ENCODE measurements at regions not wholly inside any gene's neighbourhood (a gene's known extent, or its start where the extent isn't known, plus 50 kb on each side); places are given as distances from the start of the nearest gene placed in this dataset.

GRCh38 chr5:104361932-104362331 lies 799.3 kb upstream of the NUDT12 start:
- POLR2A ChIA-PET, result no interaction called here
- 75% methylated on average over 2 of the region's 5 CpGs for WGBS (ENCODE audit: insufficient coverage)
- Histone ChIP-seq H3K4me3 (ENCODE audit: control insufficient read depth in 1 of 2, extremely low read depth in 1 of 2, low read length in 1 of 2) (no peak overlapping the region), H3K4me1 (ENCODE audit: control insufficient read depth in 1 of 2, extremely low read depth in 1 of 2, insufficient read depth in 2 of 2, low read length in 2 of 2) (no peaks in the 10 kb centered on the region), H3K27ac (ENCODE audit: low read length) (no peak overlapping the region), H3K9me3 (no peaks in the 10 kb centered on the region), H3K36me3 (ENCODE audit: control insufficient read depth in 2 of 2, extremely low read depth in 1 of 2, insufficient read depth in 1 of 2, low read length in 1 of 2) (no peaks in the 10 kb centered on the region), H3K27me3 (replicated peaks in 1 of 2; ENCODE audit: control insufficient read depth in 2 of 2, extremely low read depth in 1 of 2, insufficient read depth in 2 of 2, low read length in 1 of 2) (no peaks in the 10 kb centered on the region)
- DNase-seq (no peak), ATAC-seq (replicated peaks in 1 of 4) (no peak)
- no peaks in the 10 kb centered on the region for H3K36me3 Mint-ChIP-seq
- H3K27me3 Mint-ChIP-seq, result no peaks in the 10 kb centered on the region
- no peak overlapping the region for H3K27ac Mint-ChIP-seq
- H3K4me3 Mint-ChIP-seq, result no peak overlapping the region
- no peaks in the 10 kb centered on the region for H3K4me1 Mint-ChIP-seq
- peaks cover 4 to 16% (median 6%) of the 10 kb centered on the region in 3 donors for H3K9me3 Mint-ChIP-seq
- CTCF ChIA-PET, result interaction anchor here in 1 of 2 donors (0.6 kb wide), 1 partner anchor 475 kb away, joined by 3 read pairs; no protein-coding TSS in a partner anchor

- ChIA-PET CTCF (no interaction called here), POLR2A (no interaction called here)
- H3K9me3 Mint-ChIP-seq, result peaks cover 0 to 4% (median 4%) of the 10 kb centered on the region in 3 donors
- DNase-seq, result no peak
- no peak overlapping the region for H3K4me3 Mint-ChIP-seq
- no peaks in the 10 kb centered on the region for H3K36me3 Mint-ChIP-seq
- no peaks in the 10 kb centered on the region for H3K9me3 ChIP-seq
- WGBS (ENCODE audit: insufficient coverage), result no CpG with 5 or more reads among the region's 4 CpGs
- no peak for ATAC-seq (replicated peaks in 1 of 4)
- H3K27ac ChIP-seq (ENCODE audit: low read length), result no peak overlapping the region
- H3K4me1 Mint-ChIP-seq, result no peaks in the 10 kb centered on the region
- H3K36me3 ChIP-seq (ENCODE audit: control insufficient read depth in 2 of 2, extremely low read depth in 1 of 2, insufficient read depth in 1 of 2, low read length in 1 of 2), result no peaks in the 10 kb centered on the region
- no peaks in the 10 kb centered on the region for H3K27me3 Mint-ChIP-seq
- no peaks in the 10 kb centered on the region for H3K4me1 ChIP-seq (ENCODE audit: control insufficient read depth in 1 of 2, extremely low read depth in 1 of 2, insufficient read depth in 2 of 2, low read length in 2 of 2)
- no peaks in the 10 kb centered on the region for H3K27me3 ChIP-seq (replicated peaks in 1 of 2; ENCODE audit: control insufficient read depth in 2 of 2, extremely low read depth in 1 of 2, insufficient read depth in 2 of 2, low read length in 1 of 2)
- no peak overlapping the region for H3K4me3 ChIP-seq (ENCODE audit: control insufficient read depth in 1 of 2, extremely low read depth in 1 of 2, low read length in 1 of 2)
- no peak overlapping the region for H3K27ac Mint-ChIP-seq
Measured at GRCh38 chr5:104355350-104355749, 792.8 kb upstream of the NUDT12 start.

- ChIA-PET CTCF (no interaction called here), POLR2A (no interaction called here)
- DNase-seq (no peak), ATAC-seq (replicated peaks in 1 of 4) (no peak)
- 65% methylated on average over 3 of the region's 4 CpGs for WGBS (ENCODE audit: insufficient coverage)
- Histone ChIP-seq H3K27ac (ENCODE audit: low read length) (no peak overlapping the region), H3K4me1 (ENCODE audit: control insufficient read depth in 1 of 2, extremely low read depth in 1 of 2, insufficient read depth in 2 of 2, low read length in 2 of 2) (no peaks in the 10 kb centered on the region), H3K4me3 (ENCODE audit: control insufficient read depth in 1 of 2, extremely low read depth in 1 of 2, low read length in 1 of 2) (no peak overlapping the region), H3K36me3 (ENCODE audit: control insufficient read depth in 2 of 2, extremely low read depth in 1 of 2, insufficient read depth in 1 of 2, low read length in 1 of 2) (no peaks in the 10 kb centered on the region), H3K9me3 (no peaks in the 10 kb centered on the region), H3K27me3 (replicated peaks in 1 of 2; ENCODE audit: control insufficient read depth in 2 of 2, extremely low read depth in 1 of 2, insufficient read depth in 2 of 2, low read length in 1 of 2) (no peaks in the 10 kb centered on the region)
- Mint-ChIP-seq H3K4me3 (no peak overlapping the region), H3K4me1 (no peaks in the 10 kb centered on the region), H3K36me3 (no peaks in the 10 kb centered on the region), H3K27me3 (no peaks in the 10 kb centered on the region), H3K27ac (no peak overlapping the region), H3K9me3 (peaks cover 0 to 11% (median 4%) of the 10 kb centered on the region in 3 donors)
Measured at GRCh38 chr5:104353371-104353770, 790.8 kb upstream of the NUDT12 start.

- ATAC-seq (replicated peaks in 1 of 4), result no peak
- no peaks in the 10 kb centered on the region for H3K27me3 ChIP-seq (replicated peaks in 1 of 2; ENCODE audit: control insufficient read depth in 2 of 2, extremely low read depth in 1 of 2, insufficient read depth in 2 of 2, low read length in 1 of 2)
- H3K9me3 Mint-ChIP-seq, result peaks cover 0 to 11% (median 4%) of the 10 kb centered on the region in 3 donors
- WGBS (ENCODE audit: insufficient coverage), result no CpG with 5 or more reads among the region's 1 CpG
- H3K9me3 ChIP-seq, result no peaks in the 10 kb centered on the region
- H3K36me3 Mint-ChIP-seq, result no peaks in the 10 kb centered on the region
- no peak overlapping the region for H3K27ac ChIP-seq (ENCODE audit: low read length)
- CTCF ChIA-PET, result no interaction called here
- H3K4me1 ChIP-seq (ENCODE audit: control insufficient read depth in 1 of 2, extremely low read depth in 1 of 2, insufficient read depth in 2 of 2, low read length in 2 of 2), result no peaks in the 10 kb centered on the region
- no peak overlapping the region for H3K4me3 Mint-ChIP-seq
- H3K36me3 ChIP-seq (ENCODE audit: control insufficient read depth in 2 of 2, extremely low read depth in 1 of 2, insufficient read depth in 1 of 2, low read length in 1 of 2), result no peaks in the 10 kb centered on the region
- no peaks in the 10 kb centered on the region for H3K4me1 Mint-ChIP-seq
- DNase-seq, result no peak
- no peaks in the 10 kb centered on the region for H3K27me3 Mint-ChIP-seq
- H3K4me3 ChIP-seq (ENCODE audit: control insufficient read depth in 1 of 2, extremely low read depth in 1 of 2, low read length in 1 of 2), result no peak overlapping the region
- POLR2A ChIA-PET, result no interaction called here
- H3K27ac Mint-ChIP-seq, result no peak overlapping the region
Measured at GRCh38 chr5:104352954-104353353, 790.4 kb upstream of the NUDT12 start.

GRCh38 chr5:104347119-104347708 lies 784.6 kb upstream of the NUDT12 start:
- H3K9me3 ChIP-seq, result no peaks in the 10 kb centered on the region
- no peaks in the 10 kb centered on the region for H3K27me3 ChIP-seq (replicated peaks in 1 of 2; ENCODE audit: control insufficient read depth in 2 of 2, extremely low read depth in 1 of 2, insufficient read depth in 2 of 2, low read length in 1 of 2)
- CTCF ChIA-PET, result no interaction called here
- POLR2A ChIA-PET, result no interaction called here
- H3K27ac ChIP-seq (ENCODE audit: low read length), result no peak overlapping the region
- no peaks in the 10 kb centered on the region for H3K4me1 Mint-ChIP-seq
- H3K4me1 ChIP-seq (ENCODE audit: control insufficient read depth in 1 of 2, extremely low read depth in 1 of 2, insufficient read depth in 2 of 2, low read length in 2 of 2), result no peaks in the 10 kb centered on the region
- no peak overlapping the region for H3K27ac Mint-ChIP-seq
- no peak overlapping the region for H3K4me3 ChIP-seq (ENCODE audit: control insufficient read depth in 1 of 2, extremely low read depth in 1 of 2, low read length in 1 of 2)
- H3K36me3 Mint-ChIP-seq, result no peaks in the 10 kb centered on the region
- H3K36me3 ChIP-seq (ENCODE audit: control insufficient read depth in 2 of 2, extremely low read depth in 1 of 2, insufficient read depth in 1 of 2, low read length in 1 of 2), result no peaks in the 10 kb centered on the region
- DNase-seq, result no peak
- no peak for ATAC-seq (replicated peaks in 1 of 4)
- no peaks in the 10 kb centered on the region for H3K27me3 Mint-ChIP-seq
- H3K9me3 Mint-ChIP-seq, result peaks cover 3 to 16% (median 5%) of the 10 kb centered on the region in 3 donors
- no peak overlapping the region for H3K4me3 Mint-ChIP-seq
- no CpG with 5 or more reads among the region's 1 CpG for WGBS (ENCODE audit: insufficient coverage)

- DNase-seq (no peak), ATAC-seq (replicated peaks in 1 of 4) (no peak)
- POLR2A ChIA-PET, result no interaction called here
- no peak overlapping the region for H3K27ac ChIP-seq (ENCODE audit: low read length)
- no peaks in the 10 kb centered on the region for H3K27me3 ChIP-seq (replicated peaks in 1 of 2; ENCODE audit: control insufficient read depth in 2 of 2, extremely low read depth in 1 of 2, insufficient read depth in 2 of 2, low read length in 1 of 2)
- no peaks in the 10 kb centered on the region for H3K27me3 Mint-ChIP-seq
- no peaks in the 10 kb centered on the region for H3K4me1 Mint-ChIP-seq
- H3K4me3 ChIP-seq (ENCODE audit: control insufficient read depth in 1 of 2, extremely low read depth in 1 of 2, low read length in 1 of 2), result no peak overlapping the region
- no peaks in the 10 kb centered on the region for H3K9me3 ChIP-seq
- H3K36me3 Mint-ChIP-seq, result no peaks in the 10 kb centered on the region
- H3K27ac Mint-ChIP-seq, result no peak overlapping the region
- WGBS (ENCODE audit: insufficient coverage), result 80% methylated on average over 6 of the region's 7 CpGs
- no peaks in the 10 kb centered on the region for H3K4me1 ChIP-seq (ENCODE audit: control insufficient read depth in 1 of 2, extremely low read depth in 1 of 2, insufficient read depth in 2 of 2, low read length in 2 of 2)
- H3K9me3 Mint-ChIP-seq, result peaks cover 3 to 18% (median 5%) of the 10 kb centered on the region in 3 donors
- H3K4me3 Mint-ChIP-seq, result no peak overlapping the region
- H3K36me3 ChIP-seq (ENCODE audit: control insufficient read depth in 2 of 2, extremely low read depth in 1 of 2, insufficient read depth in 1 of 2, low read length in 1 of 2), result no peaks in the 10 kb centered on the region
- CTCF ChIA-PET, result no interaction called here
Measured at GRCh38 chr5:104345222-104346016, 782.8 kb upstream of the NUDT12 start.

All from T-cell (primary cell).